Neuronal stem cell (in vitro differentiated cells): ENCODE measurements at regions not wholly inside any gene's neighbourhood (a gene's known extent, or its start where the extent isn't known, plus 50 kb on each side); places are given as distances from the start of the nearest gene placed in this dataset.
"Not testable (repeated sequence)": the region's sequence is repeated elsewhere in the genome, so short reads cannot be mapped to it uniquely, and the experiment has no call there.

Experiments
- DNase-seq: peaks from one replicate; pipeline ENCODE4 v3.0.0-alpha.2; 2013; ENCODE audit warnings: low spot score
- H2AFZ ChIP-seq: one replicate; pipeline ENCODE4 v1.6.1; 2013; ENCODE audit warnings: mild to moderate bottlenecking, low read length, inconsistent platforms
- H2AK5ac ChIP-seq: 2 replicates; pipeline ENCODE4 v1.6.1; 2013; ENCODE audit warnings: low read depth, mild to moderate bottlenecking, inconsistent platforms, low read length, moderate library complexity, mixed read lengths
- H2BK120ac ChIP-seq: 2 replicates; pipeline ENCODE4 v1.6.1; 2013; ENCODE audit warnings: low read depth, mild to moderate bottlenecking, inconsistent platforms, low read length, moderate library complexity, mixed read lengths
- H2BK12ac ChIP-seq: one replicate; pipeline ENCODE4 v1.6.1; 2013; ENCODE audit warnings: low read length, inconsistent platforms
- H2BK15ac ChIP-seq: 2 replicates; pipeline ENCODE4 v1.6.1; 2013; ENCODE audit warnings: mild to moderate bottlenecking, low read length, inconsistent platforms, mixed read lengths
- H2BK5ac ChIP-seq: one replicate; pipeline ENCODE4 v1.6.1; 2013; ENCODE audit warnings: inconsistent platforms, mild to moderate bottlenecking, low read length, moderate library complexity
- H3K14ac ChIP-seq: one replicate; pipeline ENCODE4 v1.6.1; 2013; ENCODE audit warnings: low read length, inconsistent platforms
- H3K18ac ChIP-seq: 2 replicates; pipeline ENCODE4 v1.6.1; 2013; ENCODE audit warnings: low read length, inconsistent platforms
- H3K23ac ChIP-seq: 2 replicates; pipeline ENCODE4 v1.6.1; 2013; ENCODE audit warnings: low read depth, mild to moderate bottlenecking, mixed read lengths, low read length, inconsistent platforms; ENCODE audit not compliant: poor library complexity
- H3K27ac ChIP-seq: replicated peaks from 3 replicates; pipeline ENCODE4 v1.5.1; 2013; ENCODE audit warnings: low read length, inconsistent platforms
- H3K27me3 ChIP-seq, 3 experiments: 2 replicates each; pipeline ENCODE4 v1.6.1; 2013; ENCODE audit warnings: low read length in 3 of 3, mild to moderate bottlenecking in 2 of 3, inconsistent platforms in 1 of 3, low read depth in 1 of 3, mixed read lengths in 1 of 3, moderate library complexity in 1 of 3; ENCODE audit not compliant: control insufficient read depth in 3 of 3, insufficient read depth in 3 of 3
- H3K36me3 ChIP-seq, 2 donors: replicated peaks in 1 of 2; 2 replicates each; pipeline ENCODE4 v1.6.1; 2013; ENCODE audit warnings: low read length in 2 of 2; ENCODE audit not compliant: control insufficient read depth in 2 of 2, insufficient read depth in 2 of 2
- H3K4ac ChIP-seq: 2 replicates; pipeline ENCODE4 v1.6.1; 2013; ENCODE audit warnings: inconsistent platforms, mild to moderate bottlenecking, low read length, moderate library complexity
- H3K4me1 ChIP-seq, 2 donors: 1 replicate in 1 of 2; 2 replicates in 1 of 2; pipeline ENCODE4 v1.6.1; 2013; ENCODE audit warnings: low read length in 2 of 2, low read depth in 1 of 2; ENCODE audit not compliant: control insufficient read depth in 2 of 2, insufficient read depth in 1 of 2
- H3K4me2 ChIP-seq: one replicate; pipeline ENCODE4 v1.6.1; 2013; ENCODE audit warnings: mild to moderate bottlenecking, low read length, inconsistent platforms; ENCODE audit not compliant: insufficient read depth, poor library complexity, severe bottlenecking
- H3K4me3 ChIP-seq, 2 donors: 2 replicates each; pipeline ENCODE4 v1.5.1; 2013; ENCODE audit warnings: low read length in 2 of 2, mild to moderate bottlenecking in 2 of 2, inconsistent platforms in 1 of 2, moderate library complexity in 1 of 2
- H3K79me1 ChIP-seq: one replicate; pipeline ENCODE4 v1.6.1; 2013; ENCODE audit warnings: low read depth, mild to moderate bottlenecking, inconsistent platforms, low read length, moderate library complexity
- H3K9ac ChIP-seq: one replicate; pipeline ENCODE4 v1.6.1; 2013; ENCODE audit warnings: mild to moderate bottlenecking, low read depth, low read length, inconsistent platforms; ENCODE audit not compliant: poor library complexity
- H3K9me3 ChIP-seq, 2 donors: replicated peaks in 1 of 2; 2 replicates each; pipeline versions ENCODE3 to v1.6.1; 2013; ENCODE audit warnings: low read length in 2 of 2, mild to moderate bottlenecking in 2 of 2, inconsistent platforms in 1 of 2, low read depth in 1 of 2, mixed read lengths in 1 of 2, moderate library complexity in 1 of 2; ENCODE audit not compliant: control insufficient read depth in 2 of 2, insufficient read depth in 1 of 2
- H4K8ac ChIP-seq: one replicate; pipeline ENCODE4 v1.6.1; 2013; ENCODE audit warnings: low read depth, mild to moderate bottlenecking, inconsistent platforms, low read length, moderate library complexity
- H4K91ac ChIP-seq: one replicate; pipeline ENCODE4 v1.6.1; 2013; ENCODE audit warnings: low read length, low read depth, mild to moderate bottlenecking, inconsistent platforms; ENCODE audit not compliant: poor library complexity
- WGBS, 2 donors: extraction: QIAGEN DNeasy Blood & Tissue Kit; methylation state at CpG; one replicate each; pipeline ENCODE4 v1.1.7; 2013; ENCODE audit warnings: missing lambda C conversion rate in 2 of 2, mixed read lengths in 1 of 2; ENCODE audit not compliant: insufficient read length in 2 of 2, insufficient replicate concordance in 1 of 2; ENCODE audit errors: extremely low coverage in 2 of 2; 5-methylcytosine and 5-hydroxymethylcytosine counted together

DNA sequence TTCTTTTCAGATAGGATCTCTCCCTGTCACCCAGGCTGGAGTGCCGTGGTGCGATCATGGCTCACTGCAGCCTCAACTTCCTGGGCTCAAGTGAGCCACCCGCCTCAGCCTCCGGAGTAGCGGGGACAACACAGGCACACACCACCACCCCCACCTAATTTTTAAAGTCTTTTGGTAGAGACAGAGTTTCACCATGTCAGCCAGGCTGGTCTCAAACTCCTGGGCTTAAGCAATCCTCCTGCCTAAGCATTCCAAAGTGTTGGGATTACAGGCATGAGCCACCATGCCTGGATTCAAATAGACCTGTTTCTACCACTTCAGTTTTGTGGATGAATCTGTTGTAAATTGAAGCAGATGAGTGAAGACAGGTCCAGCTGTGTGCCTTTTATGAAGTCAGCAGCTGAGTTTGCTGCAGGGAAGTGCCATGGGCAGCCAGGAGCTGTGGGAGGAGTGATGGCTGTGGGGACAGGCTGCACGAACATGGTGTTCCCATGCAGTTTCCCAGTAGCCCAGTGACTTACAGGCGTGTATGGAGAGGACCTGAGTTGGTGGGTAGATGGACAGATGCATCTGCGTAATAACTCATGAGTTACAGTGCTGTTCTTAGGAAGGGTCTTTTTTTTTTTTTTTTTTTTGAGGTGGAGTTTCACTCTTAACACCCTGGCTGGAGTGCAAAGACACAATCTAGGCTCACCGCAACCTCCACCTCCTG is 4476.4 kb upstream of the OR11H1 start:
- not testable (repeated sequence) for H2AFZ ChIP-seq, H2BK15ac ChIP-seq, H2AK5ac ChIP-seq, H3K18ac ChIP-seq, H4K91ac ChIP-seq, H3K36me3 ChIP-seq, H3K14ac ChIP-seq, H3K27ac ChIP-seq, H3K4me1 ChIP-seq, H3K9me3 ChIP-seq, H3K4me2 ChIP-seq, H2BK5ac ChIP-seq, DNase-seq, H3K4me3 ChIP-seq, H3K9ac ChIP-seq, H4K8ac ChIP-seq, H3K23ac ChIP-seq, H3K4ac ChIP-seq, H3K79me1 ChIP-seq, H2BK120ac ChIP-seq, H3K27me3 ChIP-seq, H2BK12ac ChIP-seq
- WGBS, 2 donors: no CpG with 5 or more reads among the region's 9 CpGs

DNA sequence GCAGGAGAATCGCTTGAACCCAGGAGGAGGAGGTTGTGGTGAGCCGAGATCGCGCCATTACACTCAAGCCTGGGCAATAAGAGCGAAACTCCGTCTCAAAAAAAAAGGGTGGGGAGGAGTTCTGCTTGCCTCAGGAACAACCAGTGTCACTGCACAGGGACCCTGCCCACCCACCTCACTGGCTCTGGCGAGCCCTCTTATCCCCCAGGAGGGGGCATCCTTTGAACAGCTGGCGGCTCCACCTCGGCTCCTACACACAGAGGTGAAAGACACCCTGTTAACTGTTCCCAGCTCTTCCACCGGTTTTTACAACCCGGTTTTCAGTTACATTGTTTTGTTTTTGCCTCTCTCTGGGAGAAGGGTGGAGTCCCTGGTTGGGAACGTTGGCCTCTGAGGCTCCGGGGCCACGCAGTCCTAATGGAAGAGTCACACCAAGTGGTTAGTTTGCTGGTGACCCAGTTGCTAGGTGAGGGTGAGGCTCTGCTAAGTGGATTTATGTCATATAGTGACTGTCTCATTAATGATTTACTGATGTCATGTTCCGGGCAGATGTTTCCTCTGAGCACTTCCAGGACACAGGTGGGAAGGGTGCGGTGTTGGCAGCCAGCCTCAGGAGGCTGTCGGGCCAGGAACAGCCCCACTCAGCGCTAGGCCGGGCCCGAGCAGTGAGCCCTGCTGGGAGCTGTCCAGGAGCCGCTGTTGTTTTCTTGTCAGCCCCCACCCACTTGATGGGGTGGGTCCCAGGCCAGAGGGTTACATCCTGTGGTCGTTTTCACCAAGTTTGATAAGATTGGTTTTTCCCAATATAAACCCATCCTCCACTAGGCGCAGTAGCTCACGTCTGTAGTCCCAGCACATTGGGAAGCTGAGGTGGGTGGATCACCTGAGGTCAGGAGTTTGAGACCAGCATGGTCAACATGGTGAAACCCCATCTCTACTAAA is 4474.3 kb upstream of the OR11H1 start:
- not testable (repeated sequence) for H3K36me3 ChIP-seq, H3K23ac ChIP-seq, H3K4me2 ChIP-seq, H3K4me1 ChIP-seq, H4K91ac ChIP-seq, H2BK12ac ChIP-seq, H3K4me3 ChIP-seq, H3K18ac ChIP-seq, H4K8ac ChIP-seq, DNase-seq, H2BK120ac ChIP-seq, H2AFZ ChIP-seq, H3K79me1 ChIP-seq, H3K27me3 ChIP-seq, H3K4ac ChIP-seq, H2BK5ac ChIP-seq, H2AK5ac ChIP-seq, H3K27ac ChIP-seq, H3K14ac ChIP-seq, H3K9ac ChIP-seq, H2BK15ac ChIP-seq
- peaks cover 0 to 12% of the 10 kb centered on the region in 2 donors for H3K9me3 ChIP-seq
- no CpG with 5 or more reads among the region's 24 CpGs for WGBS, 2 donors

GRCh38 chr22:11054681-11055080 is 4473.3 kb upstream of the OR11H1 start:
- Histone ChIP-seq H3K9me3 (peaks cover 0 to 12% of the 10 kb centered on the region in 2 donors), H3K23ac (peak overlapping the region; percentile 22), H3K4me3 (peak overlapping the region in 1 of 2 donors; percentile 69), H3K9ac (peak overlapping the region; percentile 30)
- H2BK5ac ChIP-seq, H2BK12ac ChIP-seq, H3K4me1 ChIP-seq, H3K36me3 ChIP-seq, H3K27ac ChIP-seq, DNase-seq, H3K4ac ChIP-seq, H3K18ac ChIP-seq, H3K27me3 ChIP-seq, H4K8ac ChIP-seq, H3K4me2 ChIP-seq, H3K79me1 ChIP-seq, H2AK5ac ChIP-seq, H3K14ac ChIP-seq, H2BK120ac ChIP-seq, H2AFZ ChIP-seq, H4K91ac ChIP-seq, H2BK15ac ChIP-seq: not testable (repeated sequence)
- WGBS, 2 donors: no CpG with 5 or more reads among the region's 11 CpGs

- not testable (repeated sequence) for H2AK5ac ChIP-seq, H4K8ac ChIP-seq, H3K79me1 ChIP-seq, DNase-seq, H3K4me3 ChIP-seq, H2BK5ac ChIP-seq, H3K27me3 ChIP-seq, H3K4me2 ChIP-seq, H3K36me3 ChIP-seq, H3K18ac ChIP-seq, H2BK120ac ChIP-seq, H2BK15ac ChIP-seq, H3K27ac ChIP-seq, H3K14ac ChIP-seq, H4K91ac ChIP-seq, H3K4me1 ChIP-seq, H3K4ac ChIP-seq, H2AFZ ChIP-seq, H2BK12ac ChIP-seq
- Histone ChIP-seq H3K23ac (peak overlapping the region; percentile 22), H3K9ac (peak overlapping the region; percentile 55), H3K9me3 (peaks cover 0 to 12% of the 10 kb centered on the region in 2 donors)
- no CpG with 5 or more reads among the region's 8 CpGs for WGBS, 2 donors
Observed at GRCh38 chr22:11055176-11055575, 4472.8 kb upstream of the OR11H1 start.
